GM21619 (cell line): ENCODE measurements at regions not wholly inside any gene's neighbourhood (a gene's known extent, or its start where the extent isn't known, plus 50 kb on each side); places are given as distances from the start of the nearest gene placed in this dataset.

Experiments
- ATAC-seq: cut with Tn5 transposase; IDR thresholded peaks from one replicate; pipeline ENCODE4 v1.9.1; 2021; ENCODE audit not compliant: unreplicated experiment

GRCh38 chr7:136079478-136079892 lies 102.3 kb upstream of the MTPN start:
- ATAC-seq = no peak

GRCh38 chr7:136079066-136079465 lies 101.9 kb upstream of the MTPN start:
- ATAC-seq = no peak

- ATAC-seq = no peak
Observed at GRCh38 chr7:136078630-136079029, 101.5 kb upstream of the MTPN start.

- no peak for ATAC-seq
Observed at GRCh38 chr7:136076954-136077353, 99.8 kb upstream of the MTPN start.

GRCh38 chr7:136074843-136075242 lies 97.7 kb upstream of the MTPN start:
- no peak for ATAC-seq

GRCh38 chr7:136072447-136072846 lies 95.3 kb upstream of the MTPN start:
- ATAC-seq = no peak

GRCh38 chr7:136070736-136071505 lies 93.8 kb upstream of the MTPN start:
- no peak for ATAC-seq

- no peak for ATAC-seq
Observed at GRCh38 chr7:136069840-136070529, 92.8 kb upstream of the MTPN start.

- no peak for ATAC-seq
Observed at GRCh38 chr7:136067277-136067676, 90.1 kb upstream of the MTPN start.

GRCh38 chr7:136066304-136067143 lies 89.4 kb upstream of the MTPN start:
- ATAC-seq = no peak

- no peak for ATAC-seq
Observed at GRCh38 chr7:136064627-136065237, 87.6 kb upstream of the MTPN start.

GRCh38 chr7:136064081-136064480 lies 86.9 kb upstream of the MTPN start:
- ATAC-seq = no peak

GRCh38 chr7:136063326-136063666 lies 86.1 kb upstream of the MTPN start:
- no peak for ATAC-seq

- no peak for ATAC-seq
Observed at GRCh38 chr7:136062625-136063325, 85.6 kb upstream of the MTPN start.

- ATAC-seq = no peak
Observed at GRCh38 chr7:136061433-136061832, 84.3 kb upstream of the MTPN start.

GRCh38 chr7:136058546-136058945 lies 81.4 kb upstream of the MTPN start:
- no peak for ATAC-seq

- ATAC-seq = no peak
Observed at GRCh38 chr7:136057509-136057908, 80.3 kb upstream of the MTPN start.

GRCh38 chr7:136056651-136057231 lies 79.6 kb upstream of the MTPN start:
- no peak for ATAC-seq

GRCh38 chr7:136055266-136055665 lies 78.1 kb upstream of the MTPN start:
- ATAC-seq = no peak
